Neural progenitor cell (in vitro differentiated cells): ENCODE measurements at regions not wholly inside any gene's neighbourhood (a gene's known extent, or its start where the extent isn't known, plus 50 kb on each side); places are given as distances from the start of the nearest gene placed in this dataset.

Experiments used
- CTCF ChIP-seq: fragments of 200-600 bp; sonication (generic); IDR thresholded peaks from 2 replicates; pipeline ENCODE4 v1.5.1; 2017; ENCODE audit warnings: antibody characterized with exemption, mild to moderate bottlenecking
- EZH2 ChIP-seq: fragments of 200-600 bp; sonication (generic); IDR thresholded peaks from 2 replicates; pipeline ENCODE4 v1.6.1; 2017; ENCODE audit warnings: antibody characterized with exemption, mild to moderate bottlenecking, moderate library complexity
- EZH2phosphoT487 ChIP-seq: fragments of 200-600 bp; sonication (generic); IDR thresholded peaks from 2 replicates; pipeline ENCODE4 v1.6.1; 2017; ENCODE audit warnings: antibody characterized with exemption

- TF ChIP-seq EZH2 (no peak), CTCF (no peak), EZH2phosphoT487 (no peak)
Observed at GRCh38 chr2:217332417-217332791, 472.5 kb upstream of the TNP1 start.
